ENCODE measurements at regions not wholly inside any gene's neighbourhood (a gene's known extent, or its start where the extent isn't known, plus 50 kb on each side); places are given as distances from the start of the nearest gene placed in this dataset.
A peak's percentile ranks its signal among the peaks of the same experiment; 100 is the strongest.

DNA sequence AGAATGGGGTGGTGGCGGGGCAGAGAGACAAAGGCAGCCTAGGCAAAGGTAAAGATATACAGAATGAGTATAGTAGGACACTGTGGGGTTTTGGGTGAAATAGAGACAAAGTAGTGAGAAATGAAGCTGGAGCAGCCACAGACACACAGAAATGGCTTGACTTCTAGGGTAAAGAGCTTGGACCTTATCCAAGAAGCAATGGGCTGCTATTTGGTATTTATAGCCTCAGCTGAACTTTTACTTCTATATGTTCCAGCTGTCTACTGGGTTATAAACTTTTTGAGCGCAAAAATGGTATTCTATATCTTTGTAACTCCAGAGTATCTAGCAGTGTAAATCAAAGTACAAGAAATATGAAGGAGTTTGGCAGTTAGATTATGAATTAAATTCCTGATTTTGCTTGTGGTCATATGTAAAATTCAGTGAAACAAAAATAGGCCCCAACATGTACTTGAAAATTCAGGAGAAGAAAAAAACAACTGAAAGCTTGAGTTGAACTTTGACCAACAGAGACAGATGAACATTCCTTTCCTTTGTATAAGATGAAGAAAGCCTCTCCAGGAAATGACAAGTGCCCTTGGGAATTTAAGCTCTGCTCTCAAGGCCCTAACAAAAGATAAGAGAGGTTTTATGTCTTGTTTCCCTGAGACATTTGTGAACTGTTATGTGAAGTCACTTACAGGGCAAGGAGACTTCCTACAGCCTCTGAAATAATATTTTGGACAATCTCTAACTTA, 64.6 kb upstream of the XIST start:
- H2BK15ac ChIP-seq (ENCODE audit: low read depth, low read length) = peak overlapping the region; percentile 69; the same call in 2 of the 3 replicates
- H2AK9ac ChIP-seq (replicated peaks; ENCODE audit: low read depth, low read length, poor library complexity) = peak overlapping the region; percentile 12
- peak overlapping the region; percentile 85 for H2AK5ac ChIP-seq (ENCODE audit: low read depth, low read length)
- H3K56ac ChIP-seq (ENCODE audit: extremely low read depth, insufficient read depth, low read length) = peak overlapping the region; percentile 74
- peak overlapping the region; percentile 35; the same call in 1 of the 2 replicates for H3K9ac ChIP-seq (ENCODE audit: low read depth, low read length)
- no peaks in the 10 kb centered on the region for H4K20me1 ChIP-seq (ENCODE audit: insufficient read depth, low read length)
- CTCF ChIA-PET = interaction anchor here (0.7 to 0.8 kb wide), 2 partner anchors 9 to 58 kb away, joined by 3 read pairs; no protein-coding TSS in a partner anchor
- H3K4ac ChIP-seq (ENCODE audit: low read depth, low read length) = peak overlapping the region; percentile 88
- no peaks in the 10 kb centered on the region for H3K9me3 ChIP-seq (ENCODE audit: control insufficient read depth, insufficient read depth, low read length)
- 38% methylated on average over 1 of the region's 2 CpGs; no CpG with 5 or more reads in 1 of the 2 experiments for WGBS, 2 experiments (ENCODE audit: extremely low coverage in 2 of 2, insufficient read length in 1 of 2)
- H4K8ac ChIP-seq (ENCODE audit: low read depth in 2 of 2, low read length in 2 of 2) = peak overlapping the region; percentile 67 to 74
- POLR2A ChIA-PET (ENCODE audit: unreplicated experiment) = interaction anchor here (0.6 kb wide), 1 partner anchor 53 kb away, joined by 3 read pairs; no protein-coding TSS in a partner anchor
- peak overlapping the region; percentile 72 for H3K27ac ChIP-seq (ENCODE audit: insufficient read depth, low read length)
- peak overlapping the region; percentile 86 for H3K23ac ChIP-seq (ENCODE audit: low read depth, low read length)
- H3K18ac ChIP-seq (ENCODE audit: low read depth, low read length) = peak overlapping the region; percentile 94; the same call in 1 of the 2 replicates
- TF ChIP-seq CEBPB (IDR thresholded peaks at IDR 0.05; ENCODE audit: low read depth, low read length) = 0 out of 2 replicates have a peak, but pooled peaks have one; percentile 15
- TF ChIP-seq, protein P1, sequence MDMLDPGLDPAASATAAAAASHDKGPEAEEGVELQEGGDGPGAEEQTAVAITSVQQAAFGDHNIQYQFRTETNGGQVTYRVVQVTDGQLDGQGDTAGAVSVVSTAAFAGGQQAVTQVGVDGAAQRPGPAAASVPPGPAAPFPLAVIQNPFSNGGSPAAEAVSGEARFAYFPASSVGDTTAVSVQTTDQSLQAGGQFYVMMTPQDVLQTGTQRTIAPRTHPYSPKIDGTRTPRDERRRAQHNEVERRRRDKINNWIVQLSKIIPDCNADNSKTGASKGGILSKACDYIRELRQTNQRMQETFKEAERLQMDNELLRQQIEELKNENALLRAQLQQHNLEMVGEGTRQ (IDR thresholded peaks at IDR 0.05; ENCODE audit: low read depth, low read length) = no peak
- TF ChIP-seq RFX5 (IDR thresholded peaks at IDR 0.05; ENCODE audit: low read depth, low read length) = no peak
- no peak for TF ChIP-seq MAFK (IDR thresholded peaks at IDR 0.05; ENCODE audit: low read depth, low read length)
- TF ChIP-seq POLR2A (IDR thresholded peaks at IDR 0.05; ENCODE audit: low read depth, low read length) = no peak
- no peak for TF ChIP-seq FOS (IDR thresholded peaks at IDR 0.05; ENCODE audit: low read depth, low read length)
- TF ChIP-seq, protein P2, sequence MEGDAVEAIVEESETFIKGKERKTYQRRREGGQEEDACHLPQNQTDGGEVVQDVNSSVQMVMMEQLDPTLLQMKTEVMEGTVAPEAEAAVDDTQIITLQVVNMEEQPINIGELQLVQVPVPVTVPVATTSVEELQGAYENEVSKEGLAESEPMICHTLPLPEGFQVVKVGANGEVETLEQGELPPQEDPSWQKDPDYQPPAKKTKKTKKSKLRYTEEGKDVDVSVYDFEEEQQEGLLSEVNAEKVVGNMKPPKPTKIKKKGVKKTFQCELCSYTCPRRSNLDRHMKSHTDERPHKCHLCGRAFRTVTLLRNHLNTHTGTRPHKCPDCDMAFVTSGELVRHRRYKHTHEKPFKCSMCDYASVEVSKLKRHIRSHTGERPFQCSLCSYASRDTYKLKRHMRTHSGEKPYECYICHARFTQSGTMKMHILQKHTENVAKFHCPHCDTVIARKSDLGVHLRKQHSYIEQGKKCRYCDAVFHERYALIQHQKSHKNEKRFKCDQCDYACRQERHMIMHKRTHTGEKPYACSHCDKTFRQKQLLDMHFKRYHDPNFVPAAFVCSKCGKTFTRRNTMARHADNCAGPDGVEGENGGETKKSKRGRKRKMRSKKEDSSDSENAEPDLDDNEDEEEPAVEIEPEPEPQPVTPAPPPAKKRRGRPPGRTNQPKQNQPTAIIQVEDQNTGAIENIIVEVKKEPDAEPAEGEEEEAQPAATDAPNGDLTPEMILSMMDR (conservative IDR thresholded peaks at IDR 0.05; ENCODE audit: low read depth, low read length) = no peak
- peak overlapping the region; percentile 95 for H2BK5ac ChIP-seq (ENCODE audit: low read depth, low read length, poor library complexity, severe bottlenecking)
- H4K5ac ChIP-seq (ENCODE audit: low read depth, low read length) = peak overlapping the region; percentile 55
- dilution Hi-C loops (cut with HindIII; ENCODE audit: low sequenced_read_pairs, unreplicated experiment) = no loop called here
- ATAC-seq (ENCODE audit: low read depth) (peak; percentile 83), DNase-seq (peak; percentile 91)
- no peak overlapping the region for H3K4me3 ChIP-seq (ENCODE audit: insufficient read depth, low read depth, low read length)
- H3K9me1 ChIP-seq (ENCODE audit: insufficient read depth, low read length) = peaks cover 3% of the 10 kb centered on the region; the same call in 1 of the 2 replicates
- no peaks in the 10 kb centered on the region for H3K36me3 ChIP-seq (ENCODE audit: control insufficient read depth, insufficient read depth, low read length)
- H3K4me1 ChIP-seq (ENCODE audit: control insufficient read depth, insufficient read depth, low read length) = peaks cover 14% of the 10 kb centered on the region
- peaks cover 0 to 4% of the 10 kb centered on the region in 2 experiments; a peak in 1 of 4 replicates for H3K79me1 ChIP-seq (ENCODE audit: low read depth in 1 of 2, low read length in 2 of 2)
- in situ Hi-C loops (cut with MboI; ENCODE audit: low sequenced_read_pairs) = no loop called here
- peak overlapping the region; percentile 93 for H2BK20ac ChIP-seq (ENCODE audit: low read depth, low read length)
- peak overlapping the region; percentile 82 for H3K14ac ChIP-seq (replicated peaks; ENCODE audit: low read depth, low read length)
- no peak overlapping the region for H2AFZ ChIP-seq (replicated peaks; ENCODE audit: low read length, poor library complexity)
- BruUV-seq (replicated peaks) = no TSS peak
- peaks cover 6% of the 10 kb centered on the region for H3K27me3 ChIP-seq (ENCODE audit: control insufficient read depth, insufficient read depth, low read length)
- peak overlapping the region; percentile 71 for H4K91ac ChIP-seq (ENCODE audit: insufficient read depth, low read depth, low read length)
- peak overlapping the region; percentile 49; the same call in 1 of the 2 replicates for H3K4me2 ChIP-seq (ENCODE audit: low read depth, low read length)
- H2BK120ac ChIP-seq (ENCODE audit: low read depth, low read length) = peak overlapping the region; percentile 96
- intact Hi-C loops (cut with micrococcal nuclease) = loop anchor here (2.0 kb wide), 1 partner anchor 28 kb away; no protein-coding TSS in a partner anchor

Data from IMR-90 (cell line).